ENCODE measurements at regions not wholly inside any gene's neighbourhood (a gene's known extent, or its start where the extent isn't known, plus 50 kb on each side); places are given as distances from the start of the nearest gene placed in this dataset.

- TF ChIP-seq, protein P1, sequence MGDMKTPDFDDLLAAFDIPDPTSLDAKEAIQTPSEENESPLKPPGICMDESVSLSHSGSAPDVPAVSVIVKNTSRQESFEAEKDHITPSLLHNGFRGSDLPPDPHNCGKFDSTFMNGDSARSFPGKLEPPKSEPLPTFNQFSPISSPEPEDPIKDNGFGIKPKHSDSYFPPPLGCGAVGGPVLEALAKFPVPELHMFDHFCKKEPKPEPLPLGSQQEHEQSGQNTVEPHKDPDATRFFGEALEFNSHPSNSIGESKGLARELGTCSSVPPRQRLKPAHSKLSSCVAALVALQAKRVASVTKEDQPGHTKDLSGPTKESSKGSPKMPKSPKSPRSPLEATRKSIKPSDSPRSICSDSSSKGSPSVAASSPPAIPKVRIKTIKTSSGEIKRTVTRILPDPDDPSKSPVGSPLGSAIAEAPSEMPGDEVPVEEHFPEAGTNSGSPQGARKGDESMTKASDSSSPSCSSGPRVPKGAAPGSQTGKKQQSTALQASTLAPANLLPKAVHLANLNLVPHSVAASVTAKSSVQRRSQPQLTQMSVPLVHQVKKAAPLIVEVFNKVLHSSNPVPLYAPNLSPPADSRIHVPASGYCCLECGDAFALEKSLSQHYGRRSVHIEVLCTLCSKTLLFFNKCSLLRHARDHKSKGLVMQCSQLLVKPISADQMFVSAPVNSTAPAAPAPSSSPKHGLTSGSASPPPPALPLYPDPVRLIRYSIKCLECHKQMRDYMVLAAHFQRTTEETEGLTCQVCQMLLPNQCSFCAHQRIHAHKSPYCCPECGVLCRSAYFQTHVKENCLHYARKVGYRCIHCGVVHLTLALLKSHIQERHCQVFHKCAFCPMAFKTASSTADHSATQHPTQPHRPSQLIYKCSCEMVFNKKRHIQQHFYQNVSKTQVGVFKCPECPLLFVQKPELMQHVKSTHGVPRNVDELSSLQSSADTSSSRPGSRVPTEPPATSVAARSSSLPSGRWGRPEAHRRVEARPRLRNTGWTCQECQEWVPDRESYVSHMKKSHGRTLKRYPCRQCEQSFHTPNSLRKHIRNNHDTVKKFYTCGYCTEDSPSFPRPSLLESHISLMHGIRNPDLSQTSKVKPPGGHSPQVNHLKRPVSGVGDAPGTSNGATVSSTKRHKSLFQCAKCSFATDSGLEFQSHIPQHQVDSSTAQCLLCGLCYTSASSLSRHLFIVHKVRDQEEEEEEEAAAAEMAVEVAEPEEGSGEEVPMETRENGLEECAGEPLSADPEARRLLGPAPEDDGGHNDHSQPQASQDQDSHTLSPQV (IDR thresholded peaks at IDR 0.05) = no peak
- no peak for TF ChIP-seq TARDBP (IDR thresholded peaks at IDR 0.05; ENCODE audit: borderline replicate concordance)
- TF ChIP-seq E2F4 (IDR thresholded peaks at IDR 0.05; ENCODE audit: low read depth, low read length) = no peak
- no peak for TF ChIP-seq NFXL1 (IDR thresholded peaks at IDR 0.05; ENCODE audit: borderline replicate concordance)
- TF ChIP-seq ETV6 (conservative IDR thresholded peaks at IDR 0.05 in 1 of 2, IDR thresholded peaks at IDR 0.05 in 1 of 2; ENCODE audit: borderline replicate concordance in 1 of 2, low read depth in 1 of 2) = no peak
- TF ChIP-seq CHD1 (IDR thresholded peaks at IDR 0.05; ENCODE audit: low read depth, low read length) = no peak
- TF ChIP-seq, protein P2, sequence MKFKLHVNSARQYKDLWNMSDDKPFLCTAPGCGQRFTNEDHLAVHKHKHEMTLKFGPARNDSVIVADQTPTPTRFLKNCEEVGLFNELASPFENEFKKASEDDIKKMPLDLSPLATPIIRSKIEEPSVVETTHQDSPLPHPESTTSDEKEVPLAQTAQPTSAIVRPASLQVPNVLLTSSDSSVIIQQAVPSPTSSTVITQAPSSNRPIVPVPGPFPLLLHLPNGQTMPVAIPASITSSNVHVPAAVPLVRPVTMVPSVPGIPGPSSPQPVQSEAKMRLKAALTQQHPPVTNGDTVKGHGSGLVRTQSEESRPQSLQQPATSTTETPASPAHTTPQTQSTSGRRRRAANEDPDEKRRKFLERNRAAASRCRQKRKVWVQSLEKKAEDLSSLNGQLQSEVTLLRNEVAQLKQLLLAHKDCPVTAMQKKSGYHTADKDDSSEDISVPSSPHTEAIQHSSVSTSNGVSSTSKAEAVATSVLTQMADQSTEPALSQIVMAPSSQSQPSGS (IDR thresholded peaks at IDR 0.05; ENCODE audit: low read length) = 0 out of 2 replicates have a peak, but pooled peaks have one; percentile 28
- no peak for TF ChIP-seq CHD2 (IDR thresholded peaks at IDR 0.05; ENCODE audit: borderline replicate concordance, low read depth, low read length)
These were observed 295.3 kb downstream of the SKIDA1 start (continued) for GRCh38 chr10:21230219-21230618.
